ENCODE measurements at regions not wholly inside any gene's neighbourhood (a gene's known extent, or its start where the extent isn't known, plus 50 kb on each side); places are given as distances from the start of the nearest gene placed in this dataset.

GRCh38 chr11:10395166-10395897, 59.7 kb upstream of the AMPD3 start (continued):
- TF ChIP-seq ELK1 (IDR thresholded peaks at IDR 0.05; ENCODE audit: borderline replicate concordance, low read depth, low read length) (no peak), CTCF (conservative IDR thresholded peaks at IDR 0.05; ENCODE audit: low read depth, low read length) (no peak), RFX5 (IDR thresholded peaks at IDR 0.05; ENCODE audit: low read depth, low read length) (no peak)

Measured in IMR-90 (cell line).